Mammary epithelial cell (primary cell): ENCODE measurements at regions not wholly inside any gene's neighbourhood (a gene's known extent, or its start where the extent isn't known, plus 50 kb on each side); places are given as distances from the start of the nearest gene placed in this dataset.

Source experiments
- EZH2 ChIP-seq: IDR thresholded peaks from 2 replicates; pipeline ENCODE4 v1.6.1; 2012; ENCODE audit warnings: low read length, inconsistent platforms, borderline replicate concordance
- TF ChIP-seq, protein P1 (sequence below), 2 donors: IDR thresholded peaks in 1 of 2; conservative IDR thresholded peaks in 1 of 2; 2 replicates each; pipeline ENCODE4 v1.5.1; 2011 to 2012; ENCODE audit warnings: inconsistent platforms in 2 of 2, low read length in 2 of 2, mild to moderate bottlenecking in 2 of 2, control low read depth in 1 of 2, low read depth in 1 of 2; ENCODE audit not compliant: insufficient read depth in 1 of 2; ENCODE audit errors: extremely low read depth in 1 of 2

DNA sequence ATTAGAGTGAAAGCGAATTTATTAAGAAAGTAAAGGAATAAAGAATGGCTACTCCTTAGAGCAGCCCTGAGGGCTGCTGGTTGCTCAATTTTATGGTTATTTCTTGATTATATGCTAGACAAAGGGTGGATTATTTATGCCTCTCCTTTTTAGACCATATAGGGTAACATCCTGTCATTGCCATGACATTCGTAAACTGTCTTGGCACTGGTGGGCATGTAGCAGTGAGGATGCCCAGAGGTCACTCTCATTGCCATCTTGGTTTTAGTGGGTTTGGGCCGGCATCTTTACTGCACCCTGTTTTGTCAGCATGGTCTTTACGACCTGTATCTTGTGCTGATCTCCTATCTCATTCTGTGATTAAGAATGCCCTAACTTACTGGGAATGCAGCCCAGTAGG is 58.2 kb downstream of the TANC2 start:
- TF ChIP-seq, protein P1, sequence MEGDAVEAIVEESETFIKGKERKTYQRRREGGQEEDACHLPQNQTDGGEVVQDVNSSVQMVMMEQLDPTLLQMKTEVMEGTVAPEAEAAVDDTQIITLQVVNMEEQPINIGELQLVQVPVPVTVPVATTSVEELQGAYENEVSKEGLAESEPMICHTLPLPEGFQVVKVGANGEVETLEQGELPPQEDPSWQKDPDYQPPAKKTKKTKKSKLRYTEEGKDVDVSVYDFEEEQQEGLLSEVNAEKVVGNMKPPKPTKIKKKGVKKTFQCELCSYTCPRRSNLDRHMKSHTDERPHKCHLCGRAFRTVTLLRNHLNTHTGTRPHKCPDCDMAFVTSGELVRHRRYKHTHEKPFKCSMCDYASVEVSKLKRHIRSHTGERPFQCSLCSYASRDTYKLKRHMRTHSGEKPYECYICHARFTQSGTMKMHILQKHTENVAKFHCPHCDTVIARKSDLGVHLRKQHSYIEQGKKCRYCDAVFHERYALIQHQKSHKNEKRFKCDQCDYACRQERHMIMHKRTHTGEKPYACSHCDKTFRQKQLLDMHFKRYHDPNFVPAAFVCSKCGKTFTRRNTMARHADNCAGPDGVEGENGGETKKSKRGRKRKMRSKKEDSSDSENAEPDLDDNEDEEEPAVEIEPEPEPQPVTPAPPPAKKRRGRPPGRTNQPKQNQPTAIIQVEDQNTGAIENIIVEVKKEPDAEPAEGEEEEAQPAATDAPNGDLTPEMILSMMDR (conservative IDR thresholded peaks at IDR 0.05 in 1 of 2, IDR thresholded peaks at IDR 0.05 in 1 of 2; ENCODE audit: extremely low read depth in 1 of 2, insufficient read depth in 1 of 2, low read depth in 1 of 2, low read length in 2 of 2): no peak
- no peak for TF ChIP-seq EZH2
